NCI-H2029 treated with DMSO at 0.1 percent for 48 hours (cell line): ENCODE measurements at regions not wholly inside any gene's neighbourhood (a gene's known extent, or its start where the extent isn't known, plus 50 kb on each side); places are given as distances from the start of the nearest gene placed in this dataset.
"Not testable (repeated sequence)": the region's sequence is repeated elsewhere in the genome, so short reads cannot be mapped to it uniquely, and the experiment has no call there.

ENCODE experiments used
- DNase-seq: peaks from one replicate; lab custom pipeline; 2025; lab: John Stamatoyannopoulos, UW

DNA sequence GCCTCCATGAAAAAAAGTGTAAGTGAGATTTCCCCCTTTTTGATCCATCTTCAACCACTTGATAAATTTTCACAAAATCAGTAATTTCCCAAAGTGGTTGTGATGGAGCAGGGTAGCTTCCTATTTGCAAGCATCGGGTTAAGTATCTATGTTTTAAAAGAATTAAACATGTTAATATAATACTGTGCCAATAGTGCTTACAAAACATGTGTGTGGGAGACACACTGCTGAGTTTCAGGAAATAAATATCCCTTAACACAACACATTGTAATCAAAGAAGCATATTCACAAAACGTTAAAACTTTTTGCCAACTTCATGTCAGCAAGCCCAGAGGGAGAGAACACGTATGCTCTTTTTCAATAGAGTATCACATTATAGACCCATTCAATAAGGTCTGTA, 526.9 kb downstream of the TTLL7 start:
- not testable (repeated sequence) for DNase-seq

GRCh38 chr1:83471272-83471671, 527.7 kb downstream of the TTLL7 start:
- not testable (repeated sequence) for DNase-seq

GRCh38 chr1:83468336-83468735, 530.6 kb downstream of the TTLL7 start:
- not testable (repeated sequence) for DNase-seq

DNA sequence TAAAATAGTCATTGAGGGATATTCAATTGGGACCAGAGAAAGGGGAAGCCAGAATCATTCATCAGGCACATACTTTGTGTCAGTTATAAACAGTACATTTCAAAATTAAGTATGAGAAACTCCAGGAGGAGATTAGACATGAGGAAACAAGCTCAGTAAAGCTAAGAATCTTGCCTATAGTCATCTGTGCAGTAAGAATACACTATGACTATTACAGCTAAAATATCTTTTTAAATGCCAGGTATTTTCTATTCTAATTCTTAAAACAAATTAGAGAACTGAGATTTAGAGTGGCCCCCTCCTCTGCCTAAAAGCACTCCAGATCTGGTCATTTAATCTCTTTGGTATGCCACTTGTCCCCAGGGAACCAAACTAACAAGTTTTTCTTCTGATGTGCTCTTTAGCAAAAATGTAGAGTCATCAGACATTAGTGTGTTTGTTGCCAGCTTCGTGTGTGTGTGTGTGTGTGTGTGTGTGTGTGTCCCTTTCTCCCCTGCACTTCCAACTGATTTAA, 541.1 kb downstream of the TTLL7 start:
- DNase-seq: not testable (repeated sequence)

DNA sequence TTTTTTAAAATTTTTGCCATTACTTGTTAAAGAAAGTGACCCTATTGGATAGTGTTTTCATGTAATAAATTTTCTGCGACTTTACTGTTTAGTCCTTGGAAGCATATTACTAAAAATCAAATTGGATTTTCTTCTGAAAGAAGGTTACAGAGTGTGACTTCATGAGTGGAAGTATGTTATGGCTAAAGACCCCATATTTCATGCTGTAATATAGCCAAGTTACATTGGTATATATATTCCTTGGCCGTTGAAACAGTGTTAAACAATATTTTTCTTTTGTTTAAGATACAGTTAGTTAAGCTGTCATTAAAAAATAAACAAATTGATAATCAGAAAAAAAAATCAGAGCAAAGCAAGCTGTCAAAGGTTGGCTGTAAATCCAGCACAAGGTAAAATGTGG, 541.7 kb downstream of the TTLL7 start:
- not testable (repeated sequence) for DNase-seq

GRCh38 chr1:83455753-83456152, 543.2 kb downstream of the TTLL7 start:
- DNase-seq: not testable (repeated sequence)

GRCh38 chr1:83445873-83446272, 553.1 kb downstream of the TTLL7 start:
- DNase-seq: not testable (repeated sequence)

GRCh38 chr1:83442412-83442811, 556.5 kb downstream of the TTLL7 start:
- not testable (repeated sequence) for DNase-seq

DNA sequence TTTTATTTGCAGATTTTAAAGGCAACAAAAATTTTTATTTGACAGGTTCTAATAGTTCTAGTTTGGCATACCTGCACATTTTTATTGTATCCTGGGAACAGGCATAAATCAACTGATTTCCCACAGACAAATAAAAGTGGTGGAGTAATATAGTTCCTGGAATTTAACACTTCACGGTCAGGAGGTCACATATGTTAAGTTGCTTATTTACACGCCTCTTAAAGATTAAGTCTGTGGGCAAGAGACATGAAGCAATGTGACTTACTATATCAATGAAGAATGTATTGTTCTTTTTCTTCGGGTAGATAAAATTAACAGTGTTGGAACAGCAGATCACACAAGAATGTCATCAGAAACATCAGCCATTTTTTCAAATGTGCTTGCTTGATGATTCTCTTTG, 558.3 kb downstream of the TTLL7 start:
- DNase-seq: not testable (repeated sequence)

- DNase-seq: not testable (repeated sequence)
Measured at GRCh38 chr1:83440021-83440420, 558.9 kb downstream of the TTLL7 start.

DNA sequence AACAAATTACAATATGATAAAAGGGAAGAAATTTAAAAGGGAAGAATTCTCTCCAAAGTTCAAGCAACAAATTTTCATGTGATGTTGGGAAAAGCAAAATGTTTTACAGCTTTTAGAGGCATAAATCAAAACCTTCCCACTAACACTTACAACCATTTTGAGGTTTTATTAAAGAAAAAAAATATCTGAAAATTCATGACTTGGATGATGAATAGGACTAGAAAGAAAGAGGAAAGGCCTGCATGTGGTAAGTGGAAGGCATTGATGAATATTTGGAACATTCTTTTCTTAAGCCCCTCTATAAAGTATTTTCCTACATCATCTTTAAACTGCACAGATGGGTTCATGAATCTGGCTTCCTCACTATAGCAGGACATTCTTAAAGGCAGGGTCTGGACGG, 560.6 kb downstream of the TTLL7 start:
- not testable (repeated sequence) for DNase-seq

- not testable (repeated sequence) for DNase-seq
Measured at GRCh38 chr1:83435336-83435735, 563.6 kb downstream of the TTLL7 start.

DNA sequence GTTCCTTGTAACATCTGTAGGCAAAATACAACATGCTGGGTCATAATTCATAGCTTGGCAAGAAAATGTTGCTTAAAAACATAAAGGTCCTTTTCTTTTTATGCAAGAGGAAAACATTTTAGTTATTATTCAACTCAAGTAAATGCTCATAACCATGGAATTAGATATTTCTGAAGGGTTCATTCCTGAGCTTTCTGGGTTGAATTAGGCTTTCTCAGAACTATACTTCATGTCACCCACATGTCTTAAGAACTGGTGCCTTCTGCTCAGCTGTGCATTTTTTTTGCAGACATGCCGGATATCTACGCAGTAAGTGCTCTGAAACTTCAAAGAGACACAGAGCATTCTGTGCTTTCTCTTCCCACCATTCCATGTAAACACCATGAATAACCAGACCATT, 571.4 kb downstream of the TTLL7 start:
- not testable (repeated sequence) for DNase-seq

DNA sequence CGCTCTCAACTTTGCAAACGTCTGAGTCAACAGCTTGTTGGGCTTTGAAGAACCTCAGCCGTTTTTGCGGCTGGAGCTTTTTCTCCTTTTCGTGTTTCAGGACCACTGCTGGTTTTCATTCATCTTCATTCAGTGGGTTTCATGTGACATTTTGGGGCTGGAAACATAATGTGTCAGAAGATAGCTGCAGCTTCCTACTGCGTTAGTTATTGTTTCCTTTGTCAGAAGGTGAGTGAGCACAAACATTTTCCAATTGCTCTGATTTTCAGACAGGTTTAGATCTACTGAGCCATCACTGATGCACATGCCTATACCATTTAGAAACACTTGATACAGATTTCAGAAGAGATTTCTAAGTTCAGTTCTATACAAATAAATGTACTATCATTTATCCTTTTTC, 575.5 kb downstream of the TTLL7 start:
- not testable (repeated sequence) for DNase-seq

DNA sequence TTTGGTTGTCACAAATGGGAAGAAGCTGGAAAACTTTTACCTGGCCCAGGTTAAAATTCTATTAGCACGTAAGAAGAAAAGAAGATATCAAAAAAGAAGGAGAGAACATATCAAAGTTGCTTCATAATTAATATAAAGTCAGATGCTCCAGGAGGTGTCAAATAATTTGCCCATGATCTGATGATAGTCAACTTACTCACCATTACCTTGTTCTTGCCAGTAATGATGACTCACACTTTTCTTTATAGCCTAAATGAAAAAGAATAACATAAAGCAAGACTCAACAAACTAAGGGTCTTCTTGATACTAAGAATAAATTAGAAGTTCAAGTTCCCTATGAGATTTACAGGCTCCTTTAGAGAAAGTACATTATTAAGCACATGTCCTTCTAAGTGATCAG, 580.4 kb downstream of the TTLL7 start:
- DNase-seq: no peak

- not testable (repeated sequence) for DNase-seq
Measured at GRCh38 chr1:83413839-83414107, 585.2 kb downstream of the TTLL7 start.

DNA sequence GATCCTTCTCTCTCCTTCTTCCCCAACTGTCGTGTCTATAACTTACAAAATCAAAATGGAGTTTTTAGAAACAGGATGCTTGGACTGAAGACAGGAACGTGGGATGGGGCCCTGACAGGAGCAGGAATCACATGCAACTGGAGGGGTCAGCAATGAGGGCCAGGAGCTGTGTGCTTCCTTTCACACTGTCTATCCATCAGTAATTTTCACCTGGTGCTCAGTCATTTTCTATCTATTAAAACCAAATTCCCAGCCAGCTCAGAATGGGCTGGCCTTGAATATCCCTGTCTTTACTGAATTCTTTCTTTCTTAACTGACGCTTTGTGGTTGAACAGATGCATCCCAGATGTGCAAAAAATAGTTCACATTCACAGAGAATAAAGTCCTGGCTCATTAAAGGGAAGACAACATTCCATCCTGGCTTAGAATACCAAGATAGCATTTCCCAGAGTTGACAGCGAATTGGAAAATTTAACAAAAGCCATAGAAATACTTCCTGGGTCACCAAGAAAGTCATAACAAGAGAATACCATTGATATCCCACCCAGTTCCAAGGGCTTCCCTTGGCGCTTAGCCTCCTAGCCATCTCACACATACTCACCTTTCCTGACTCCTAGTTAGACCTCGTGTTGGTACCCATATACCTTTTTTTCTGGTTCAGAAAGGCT, 588.1 kb downstream of the TTLL7 start:
- DNase-seq: not testable (repeated sequence)

GRCh38 chr1:83406693-83407371, 592.1 kb downstream of the TTLL7 start:
- not testable (repeated sequence) for DNase-seq

DNA sequence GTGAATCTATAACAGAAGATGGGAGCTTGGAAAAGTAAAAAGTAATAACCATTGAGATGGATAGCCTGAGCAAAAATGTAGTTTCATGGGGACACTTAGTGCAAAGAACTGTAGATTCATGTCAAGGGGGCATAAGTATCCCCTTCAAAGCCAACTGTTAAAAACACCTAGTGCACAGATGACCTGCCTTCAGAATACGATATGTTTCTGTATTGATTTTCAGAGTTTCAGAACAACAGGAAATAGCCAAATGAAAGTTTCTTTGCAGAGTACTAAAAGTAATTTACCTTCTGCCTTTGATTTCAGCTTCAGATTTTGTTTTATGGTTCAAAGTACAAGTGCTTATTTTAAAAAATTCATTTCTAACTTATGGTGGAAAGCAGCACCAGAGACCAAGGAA, 593.1 kb downstream of the TTLL7 start:
- not testable (repeated sequence) for DNase-seq

DNA sequence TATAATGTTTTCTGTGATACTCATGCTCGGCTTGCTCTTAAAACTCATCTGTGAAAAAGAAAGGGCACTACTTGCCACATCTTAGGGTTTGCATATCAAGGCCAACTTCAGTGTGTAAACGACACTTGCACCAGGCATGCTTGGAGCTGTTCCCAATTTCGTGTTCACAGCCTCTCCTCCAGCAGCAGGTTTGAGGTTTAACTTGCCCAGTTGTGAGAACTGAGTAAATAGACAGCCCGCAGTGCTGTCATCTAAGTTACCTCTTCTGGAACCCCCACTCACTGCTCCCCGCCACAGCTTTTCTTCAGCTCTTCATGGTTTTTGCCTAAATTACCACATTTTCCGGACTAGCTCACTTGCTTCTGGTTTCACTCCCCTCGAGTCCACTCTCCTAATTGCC, 595.4 kb downstream of the TTLL7 start:
- DNase-seq: not testable (repeated sequence)

DNA sequence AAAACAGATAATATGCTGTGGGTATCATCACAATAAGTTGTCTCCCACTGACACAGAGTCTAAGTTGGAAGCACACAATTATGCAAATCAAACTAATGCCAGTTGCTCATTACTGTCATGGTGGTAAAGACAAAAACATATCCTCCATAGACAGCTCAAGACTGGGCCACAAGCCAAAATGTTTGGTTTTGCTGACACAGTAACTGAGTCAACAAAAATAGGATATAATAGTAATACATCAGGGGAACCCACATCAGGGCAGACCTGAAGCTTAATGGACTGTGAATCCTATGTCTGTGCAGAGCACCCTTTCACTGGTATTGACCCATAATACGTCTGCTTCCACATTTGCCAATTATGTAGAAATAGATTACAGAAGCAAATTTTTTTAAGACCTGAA, 597.8 kb downstream of the TTLL7 start:
- peak; percentile 33 for DNase-seq

GRCh38 chr1:83400173-83400572, 598.8 kb downstream of the TTLL7 start:
- DNase-seq: not testable (repeated sequence)

DNA sequence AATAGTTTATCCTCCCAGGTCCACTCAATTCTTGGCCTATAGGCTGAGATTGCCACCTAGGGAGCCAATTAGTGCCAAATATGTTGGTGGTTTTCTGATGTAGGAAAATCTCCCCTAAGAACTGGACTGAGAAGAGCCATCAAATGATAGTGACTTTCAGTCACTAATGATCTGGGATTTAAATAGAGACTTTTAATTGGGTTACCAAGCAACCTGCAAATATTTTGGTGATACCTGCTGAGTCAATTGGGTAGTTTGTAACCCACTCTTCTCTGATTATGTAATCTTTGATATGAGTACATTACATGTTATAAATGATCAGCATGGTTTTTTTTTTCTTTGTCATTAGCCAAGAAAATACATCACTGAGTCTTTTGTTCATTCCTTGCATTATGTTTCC, 600.8 kb downstream of the TTLL7 start:
- not testable (repeated sequence) for DNase-seq

GRCh38 chr1:83395130-83395529, 603.8 kb downstream of the TTLL7 start:
- DNase-seq: not testable (repeated sequence)
